NCI-H146 (cell line): ENCODE measurements at regions not wholly inside any gene's neighbourhood (a gene's known extent, or its start where the extent isn't known, plus 50 kb on each side); places are given as distances from the start of the nearest gene placed in this dataset.

ENCODE experiments used
- DNase-seq: peaks from one replicate; lab custom pipeline; 2025; lab: John Stamatoyannopoulos, UW

GRCh38 chr22:27420195-27420816, 381.2 kb downstream of the MN1 start:
- no peak for DNase-seq

GRCh38 chr22:27420817-27421361, 380.7 kb downstream of the MN1 start:
- no peak for DNase-seq

- no peak for DNase-seq
Measured at GRCh38 chr22:27422442-27422841, 379.1 kb downstream of the MN1 start.

GRCh38 chr22:27424319-27424718, 377.2 kb downstream of the MN1 start:
- DNase-seq = no peak

GRCh38 chr22:27429476-27429875, 372.1 kb downstream of the MN1 start:
- no peak for DNase-seq

GRCh38 chr22:27431081-27431480, 370.5 kb downstream of the MN1 start:
- no peak for DNase-seq

- no peak for DNase-seq
Measured at GRCh38 chr22:27431896-27432295, 369.7 kb downstream of the MN1 start.

GRCh38 chr22:27433099-27433498, 368.5 kb downstream of the MN1 start:
- no peak for DNase-seq

GRCh38 chr22:27433585-27434190, 367.9 kb downstream of the MN1 start:
- DNase-seq = no peak

GRCh38 chr22:27434898-27435297, 366.7 kb downstream of the MN1 start:
- DNase-seq = no peak

- peak; percentile 21 for DNase-seq
Measured at GRCh38 chr22:27435844-27436576, 365.5 kb downstream of the MN1 start.

GRCh38 chr22:27436591-27436990, 365.0 kb downstream of the MN1 start:
- DNase-seq = no peak

GRCh38 chr22:27437570-27437969, 364.0 kb downstream of the MN1 start:
- no peak for DNase-seq

- peak; percentile 41 for DNase-seq
Measured at GRCh38 chr22:27438271-27438980, 363.1 kb downstream of the MN1 start.

- DNase-seq = no peak
Measured at GRCh38 chr22:27439131-27439530, 362.4 kb downstream of the MN1 start.

- DNase-seq = peak; percentile 3
Measured at GRCh38 chr22:27440304-27440865, 361.2 kb downstream of the MN1 start.

- DNase-seq = no peak
Measured at GRCh38 chr22:27441706-27442475, 359.7 kb downstream of the MN1 start.

- DNase-seq = no peak
Measured at GRCh38 chr22:27443306-27443705, 358.2 kb downstream of the MN1 start.

GRCh38 chr22:27445881-27446280, 355.7 kb downstream of the MN1 start:
- DNase-seq = no peak

- no peak for DNase-seq
Measured at GRCh38 chr22:27447289-27447688, 354.3 kb downstream of the MN1 start.

GRCh38 chr22:27450448-27450847, 351.1 kb downstream of the MN1 start:
- DNase-seq = no peak
